NCI-H526 treated with DMSO at 0.1 percent for 48 hours (cell line): ENCODE measurements at regions not wholly inside any gene's neighbourhood (a gene's known extent, or its start where the extent isn't known, plus 50 kb on each side); places are given as distances from the start of the nearest gene placed in this dataset.
"Not testable (repeated sequence)": the region's sequence is repeated elsewhere in the genome, so short reads cannot be mapped to it uniquely, and the experiment has no call there.

ENCODE experiments used
- DNase-seq: peaks from one replicate; lab custom pipeline; 2025; lab: John Stamatoyannopoulos, UW

GRCh38 chr3:139239550-139239949, 104.3 kb upstream of the MRPS22 start:
- no peak for DNase-seq

- DNase-seq = no peak
Measured at GRCh38 chr3:139241783-139242182, 102.0 kb upstream of the MRPS22 start.

GRCh38 chr3:139243710-139244109, 100.1 kb upstream of the MRPS22 start:
- no peak for DNase-seq

GRCh38 chr3:139248593-139249255, 95.1 kb upstream of the MRPS22 start:
- DNase-seq = no peak

- no peak for DNase-seq
Measured at GRCh38 chr3:139251529-139251928, 92.3 kb upstream of the MRPS22 start.

GRCh38 chr3:139252719-139253118, 91.1 kb upstream of the MRPS22 start:
- DNase-seq = no peak

GRCh38 chr3:139258276-139258675, 85.5 kb upstream of the MRPS22 start:
- no peak for DNase-seq

GRCh38 chr3:139259398-139259797, 84.4 kb upstream of the MRPS22 start:
- DNase-seq = no peak

GRCh38 chr3:139260041-139260486, 83.8 kb upstream of the MRPS22 start:
- no peak for DNase-seq

- no peak for DNase-seq
Measured at GRCh38 chr3:139260793-139261736, 82.8 kb upstream of the MRPS22 start.

GRCh38 chr3:139261754-139262586, 81.8 kb upstream of the MRPS22 start:
- no peak for DNase-seq

- DNase-seq = no peak
Measured at GRCh38 chr3:139263798-139264197, 80.0 kb upstream of the MRPS22 start.

- no peak for DNase-seq
Measured at GRCh38 chr3:139264375-139264774, 79.4 kb upstream of the MRPS22 start.

- no peak for DNase-seq
Measured at GRCh38 chr3:139265131-139266016, 78.4 kb upstream of the MRPS22 start.

GRCh38 chr3:139267300-139268246, 76.2 kb upstream of the MRPS22 start:
- DNase-seq = no peak

GRCh38 chr3:139269984-139270383, 73.8 kb upstream of the MRPS22 start:
- DNase-seq = no peak

GRCh38 chr3:139270652-139271051, 73.2 kb upstream of the MRPS22 start:
- DNase-seq = not testable (repeated sequence)

GRCh38 chr3:139280027-139280671, 63.7 kb upstream of the MRPS22 start:
- DNase-seq = no peak

- DNase-seq = no peak
Measured at GRCh38 chr3:139281096-139281495, 62.7 kb upstream of the MRPS22 start.
